ENCODE measurements at regions not wholly inside any gene's neighbourhood (a gene's known extent, or its start where the extent isn't known, plus 50 kb on each side); places are given as distances from the start of the nearest gene placed in this dataset.
"Not testable (repeated sequence)": the region's sequence is repeated elsewhere in the genome, so short reads cannot be mapped to it uniquely, and the experiment has no call there.

GRCh38 chr3:77746892-77747291, 707.0 kb downstream of the ROBO2 start:
- no peaks in the 10 kb centered on the region for H3K9me1 ChIP-seq (ENCODE audit: control insufficient read depth, extremely low read depth, insufficient read depth, low read length)
- FAIRE-seq (no peak), DNase-seq (ENCODE audit: low read depth, low spot score) (no peak)
- H3K4me3 ChIP-seq (ENCODE audit: control insufficient read depth in 2 of 3, extremely low read depth in 1 of 3, insufficient read depth in 2 of 3, low read depth in 1 of 3, low read length in 3 of 3), result no peak overlapping the region
- H3K4me1 ChIP-seq (ENCODE audit: control insufficient read depth, extremely low read depth, insufficient read depth, low read length), result no peaks in the 10 kb centered on the region
- H3K27ac ChIP-seq (ENCODE audit: control insufficient read depth, insufficient read depth, low read length), result no peak overlapping the region
- dilution Hi-C loops (cut with MboI; ENCODE audit: extremely low pct_ligation_motif_present, low sequenced_read_pairs), result no loop called here
- H3K79me2 ChIP-seq (ENCODE audit: control insufficient read depth, insufficient read depth, low read length), result no peaks in the 10 kb centered on the region
- no peak overlapping the region for H3K4me2 ChIP-seq (ENCODE audit: control insufficient read depth, extremely low read depth, insufficient read depth, low read depth, low read length)
- H2AFZ ChIP-seq (ENCODE audit: control insufficient read depth, low read length), result no peak overlapping the region
- H3K36me3 ChIP-seq (ENCODE audit: control insufficient read depth in 2 of 2, extremely low read depth in 1 of 2, insufficient read depth in 2 of 2, low read length in 2 of 2), result no peaks in the 10 kb centered on the region
- no peak for TF ChIP-seq CTCF (optimal IDR thresholded peaks at IDR 0.05 in 1 of 3, IDR thresholded peaks at IDR 0.05 in 1 of 3, conservative IDR thresholded peaks at IDR 0.05 in 1 of 3; ENCODE audit: extremely low read depth in 1 of 3, insufficient read depth in 2 of 3, low read length in 3 of 3)
- TF ChIP-seq EZH2 (IDR thresholded peaks at IDR 0.05; ENCODE audit: low read length), result no peak
- H3K9ac ChIP-seq (ENCODE audit: control insufficient read depth, extremely low read depth, insufficient read depth, low read length), result no peak overlapping the region
- H3K9me3 ChIP-seq (ENCODE audit: control insufficient read depth, low read depth, low read length), result no peaks in the 10 kb centered on the region
- H4K20me1 ChIP-seq (ENCODE audit: control insufficient read depth, extremely low read depth, insufficient read depth, low read length), result no peaks in the 10 kb centered on the region
- no peaks in the 10 kb centered on the region for H3K27me3 ChIP-seq (ENCODE audit: control insufficient read depth, extremely low read depth, insufficient read depth, low read length)

DNA sequence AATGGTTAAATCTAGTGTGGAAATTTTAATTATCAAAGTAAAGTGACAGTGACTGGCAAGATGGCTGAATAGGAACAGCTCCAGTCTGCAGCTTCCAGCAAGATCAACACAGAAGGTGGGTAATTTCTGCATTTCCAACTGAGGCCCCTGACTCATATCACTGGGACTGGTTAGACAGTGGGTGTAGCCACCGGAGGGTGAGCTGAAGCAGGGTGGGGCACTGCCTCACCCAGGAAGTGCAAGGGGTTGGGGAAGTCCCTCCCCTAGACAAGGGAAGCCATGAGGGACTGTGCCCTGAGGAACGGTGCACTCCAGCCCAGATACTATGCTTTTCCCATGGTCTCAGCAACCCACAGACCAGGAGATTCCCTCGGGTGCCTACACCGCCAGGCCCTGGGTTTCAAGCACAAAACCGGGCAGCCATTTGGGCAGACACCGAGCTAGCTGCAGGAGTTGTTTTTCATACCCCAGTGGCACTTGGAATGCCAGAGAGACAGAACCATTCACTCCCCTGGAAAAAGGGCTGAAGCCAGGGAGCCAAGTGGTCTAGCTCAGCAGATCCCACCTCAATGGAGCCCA, 716.6 kb downstream of the ROBO2 start:
- peak overlapping the region; percentile 43 for H2AFZ ChIP-seq (ENCODE audit: control insufficient read depth, low read length)
- dilution Hi-C loops (cut with MboI; ENCODE audit: extremely low pct_ligation_motif_present, low sequenced_read_pairs); FAIRE-seq; H4K20me1 ChIP-seq (ENCODE audit: control insufficient read depth, extremely low read depth, insufficient read depth, low read length); H3K4me2 ChIP-seq (ENCODE audit: control insufficient read depth, extremely low read depth, insufficient read depth, low read depth, low read length); H3K36me3 ChIP-seq (ENCODE audit: control insufficient read depth in 2 of 2, extremely low read depth in 1 of 2, insufficient read depth in 2 of 2, low read length in 2 of 2); H3K9ac ChIP-seq (ENCODE audit: control insufficient read depth, extremely low read depth, insufficient read depth, low read length); H3K27me3 ChIP-seq (ENCODE audit: control insufficient read depth, extremely low read depth, insufficient read depth, low read length); H3K79me2 ChIP-seq (ENCODE audit: control insufficient read depth, insufficient read depth, low read length); H3K4me3 ChIP-seq (ENCODE audit: control insufficient read depth in 2 of 3, extremely low read depth in 1 of 3, insufficient read depth in 2 of 3, low read depth in 1 of 3, low read length in 3 of 3); H3K9me3 ChIP-seq (ENCODE audit: control insufficient read depth, low read depth, low read length); H3K27ac ChIP-seq (ENCODE audit: control insufficient read depth, insufficient read depth, low read length); DNase-seq (ENCODE audit: low read depth, low spot score); H3K9me1 ChIP-seq (ENCODE audit: control insufficient read depth, extremely low read depth, insufficient read depth, low read length); H3K4me1 ChIP-seq (ENCODE audit: control insufficient read depth, extremely low read depth, insufficient read depth, low read length): not testable (repeated sequence)

- dilution Hi-C loops (cut with MboI; ENCODE audit: extremely low pct_ligation_motif_present, low sequenced_read_pairs), result no loop called here
- H3K4me3 ChIP-seq (ENCODE audit: control insufficient read depth in 2 of 3, extremely low read depth in 1 of 3, insufficient read depth in 2 of 3, low read depth in 1 of 3, low read length in 3 of 3), result no peak overlapping the region
- no peak for FAIRE-seq
- no peaks in the 10 kb centered on the region for H3K9me3 ChIP-seq (ENCODE audit: control insufficient read depth, low read depth, low read length)
- H2AFZ ChIP-seq (ENCODE audit: control insufficient read depth, low read length), result no peak overlapping the region
- TF ChIP-seq EZH2 (IDR thresholded peaks at IDR 0.05; ENCODE audit: low read length) (no peak), CTCF (optimal IDR thresholded peaks at IDR 0.05 in 1 of 3, IDR thresholded peaks at IDR 0.05 in 1 of 3, conservative IDR thresholded peaks at IDR 0.05 in 1 of 3; ENCODE audit: extremely low read depth in 1 of 3, insufficient read depth in 2 of 3, low read length in 3 of 3) (no peak)
- H3K4me2 ChIP-seq (ENCODE audit: control insufficient read depth, extremely low read depth, insufficient read depth, low read depth, low read length), result no peak overlapping the region
- H3K27me3 ChIP-seq (ENCODE audit: control insufficient read depth, extremely low read depth, insufficient read depth, low read length), result no peaks in the 10 kb centered on the region
- H4K20me1 ChIP-seq (ENCODE audit: control insufficient read depth, extremely low read depth, insufficient read depth, low read length), result no peaks in the 10 kb centered on the region
- no peaks in the 10 kb centered on the region for H3K9me1 ChIP-seq (ENCODE audit: control insufficient read depth, extremely low read depth, insufficient read depth, low read length)
- DNase-seq (ENCODE audit: low read depth, low spot score), result no peak
- H3K79me2 ChIP-seq (ENCODE audit: control insufficient read depth, insufficient read depth, low read length), result no peaks in the 10 kb centered on the region
- no peaks in the 10 kb centered on the region for H3K36me3 ChIP-seq (ENCODE audit: control insufficient read depth in 2 of 2, extremely low read depth in 1 of 2, insufficient read depth in 2 of 2, low read length in 2 of 2)
- H3K9ac ChIP-seq (ENCODE audit: control insufficient read depth, extremely low read depth, insufficient read depth, low read length), result no peak overlapping the region
- H3K4me1 ChIP-seq (ENCODE audit: control insufficient read depth, extremely low read depth, insufficient read depth, low read length), result no peaks in the 10 kb centered on the region
- no peak overlapping the region for H3K27ac ChIP-seq (ENCODE audit: control insufficient read depth, insufficient read depth, low read length)
Measured at GRCh38 chr3:77772459-77772858, 732.6 kb downstream of the ROBO2 start.

Data from keratinocyte (primary cell).